ENCODE measurements at regions not wholly inside any gene's neighbourhood (a gene's known extent, or its start where the extent isn't known, plus 50 kb on each side); places are given as distances from the start of the nearest gene placed in this dataset.

GRCh38 chr10:23643111-23643780 is 204.4 kb downstream of the OTUD1 start:
- TF ChIP-seq CTCF (IDR thresholded peaks at IDR 0.05): no peak
- TF ChIP-seq EP300 (IDR thresholded peaks at IDR 0.05): no peak
